ENCODE measurements at regions not wholly inside any gene's neighbourhood (a gene's known extent, or its start where the extent isn't known, plus 50 kb on each side); places are given as distances from the start of the nearest gene placed in this dataset.

DNA sequence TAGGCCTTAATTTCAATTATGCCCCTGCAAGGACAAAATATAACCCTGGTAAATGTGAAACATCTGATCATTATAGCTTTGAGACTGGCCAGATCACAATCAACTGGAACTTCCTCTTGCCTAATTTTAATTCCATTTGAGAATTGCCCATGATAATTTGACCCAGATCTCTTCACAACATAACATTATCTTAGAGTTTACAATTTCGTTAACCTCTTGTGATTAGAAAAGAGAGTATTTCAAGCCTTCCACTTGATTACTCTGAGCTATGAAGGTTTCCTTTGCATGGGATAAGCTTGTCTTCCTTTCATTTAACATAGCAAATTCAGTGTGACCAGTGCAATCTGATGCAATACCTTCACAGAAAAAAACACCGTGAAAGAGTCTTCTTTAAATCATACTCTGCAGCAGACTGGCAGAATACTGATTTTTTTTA lies 143.6 kb downstream of the DUSP6 start:
- TF ChIP-seq, protein P1, sequence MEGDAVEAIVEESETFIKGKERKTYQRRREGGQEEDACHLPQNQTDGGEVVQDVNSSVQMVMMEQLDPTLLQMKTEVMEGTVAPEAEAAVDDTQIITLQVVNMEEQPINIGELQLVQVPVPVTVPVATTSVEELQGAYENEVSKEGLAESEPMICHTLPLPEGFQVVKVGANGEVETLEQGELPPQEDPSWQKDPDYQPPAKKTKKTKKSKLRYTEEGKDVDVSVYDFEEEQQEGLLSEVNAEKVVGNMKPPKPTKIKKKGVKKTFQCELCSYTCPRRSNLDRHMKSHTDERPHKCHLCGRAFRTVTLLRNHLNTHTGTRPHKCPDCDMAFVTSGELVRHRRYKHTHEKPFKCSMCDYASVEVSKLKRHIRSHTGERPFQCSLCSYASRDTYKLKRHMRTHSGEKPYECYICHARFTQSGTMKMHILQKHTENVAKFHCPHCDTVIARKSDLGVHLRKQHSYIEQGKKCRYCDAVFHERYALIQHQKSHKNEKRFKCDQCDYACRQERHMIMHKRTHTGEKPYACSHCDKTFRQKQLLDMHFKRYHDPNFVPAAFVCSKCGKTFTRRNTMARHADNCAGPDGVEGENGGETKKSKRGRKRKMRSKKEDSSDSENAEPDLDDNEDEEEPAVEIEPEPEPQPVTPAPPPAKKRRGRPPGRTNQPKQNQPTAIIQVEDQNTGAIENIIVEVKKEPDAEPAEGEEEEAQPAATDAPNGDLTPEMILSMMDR (IDR thresholded peaks at IDR 0.05; ENCODE audit: low read length): no peak
- TF ChIP-seq EZH2 (optimal IDR thresholded peaks at IDR 0.05; ENCODE audit: low read depth, low read length) (no peak), EZH2phosphoT487 (IDR thresholded peaks at IDR 0.05; ENCODE audit: low read length) (no peak)

Measured in MM.1S (cell line).